ENCODE measurements at regions not wholly inside any gene's neighbourhood (a gene's known extent, or its start where the extent isn't known, plus 50 kb on each side); places are given as distances from the start of the nearest gene placed in this dataset.

GRCh38 chr17:14715561-14715960 lies 414.7 kb downstream of the HS3ST3B1 start:
- no peak overlapping the region for H3K4me3 Mint-ChIP-seq
- H3K27ac Mint-ChIP-seq, result no peak overlapping the region
- no peak for ATAC-seq
- no peaks in the 10 kb centered on the region for H3K4me1 Mint-ChIP-seq
- H3K27me3 Mint-ChIP-seq, result peaks cover 46% of the 10 kb centered on the region
- DNase-seq, result no peak
- peaks cover 2% of the 10 kb centered on the region for H3K36me3 Mint-ChIP-seq (ENCODE audit: low read depth)
- no peaks in the 10 kb centered on the region for H3K9me3 ChIP-seq (ENCODE audit: control insufficient read depth, low read length, poor library complexity, severe bottlenecking)

GRCh38 chr17:14712611-14713021 lies 411.7 kb downstream of the HS3ST3B1 start:
- Mint-ChIP-seq H3K36me3 (ENCODE audit: low read depth) (peaks cover 2% of the 10 kb centered on the region), H3K27me3 (peaks cover 31% of the 10 kb centered on the region), H3K27ac (no peak overlapping the region), H3K4me3 (no peak overlapping the region), H3K4me1 (no peaks in the 10 kb centered on the region)
- no peaks in the 10 kb centered on the region for H3K9me3 ChIP-seq (ENCODE audit: control insufficient read depth, low read length, poor library complexity, severe bottlenecking)
- DNase-seq, result no peak
- ATAC-seq, result no peak

GRCh38 chr17:14704121-14704520 lies 403.2 kb downstream of the HS3ST3B1 start:
- Mint-ChIP-seq H3K27me3 (no peaks in the 10 kb centered on the region), H3K36me3 (ENCODE audit: low read depth) (no peaks in the 10 kb centered on the region), H3K4me1 (no peaks in the 10 kb centered on the region), H3K27ac (no peak overlapping the region), H3K4me3 (no peak overlapping the region)
- no peaks in the 10 kb centered on the region for H3K9me3 ChIP-seq (ENCODE audit: control insufficient read depth, low read length, poor library complexity, severe bottlenecking)
- ATAC-seq, result no peak
- DNase-seq, result no peak

GRCh38 chr17:14701886-14702285 lies 401.0 kb downstream of the HS3ST3B1 start:
- ATAC-seq, result no peak
- Mint-ChIP-seq H3K27ac (no peak overlapping the region), H3K4me1 (no peaks in the 10 kb centered on the region), H3K36me3 (ENCODE audit: low read depth) (no peaks in the 10 kb centered on the region), H3K27me3 (no peaks in the 10 kb centered on the region), H3K4me3 (no peak overlapping the region)
- no peaks in the 10 kb centered on the region for H3K9me3 ChIP-seq (ENCODE audit: control insufficient read depth, low read length, poor library complexity, severe bottlenecking)
- no peak for DNase-seq

- no peaks in the 10 kb centered on the region for H3K9me3 ChIP-seq (ENCODE audit: control insufficient read depth, low read length, poor library complexity, severe bottlenecking)
- no peaks in the 10 kb centered on the region for H3K4me1 Mint-ChIP-seq
- no peaks in the 10 kb centered on the region for H3K27me3 Mint-ChIP-seq
- no peak overlapping the region for H3K27ac Mint-ChIP-seq
- no peaks in the 10 kb centered on the region for H3K36me3 Mint-ChIP-seq (ENCODE audit: low read depth)
- no peak for ATAC-seq
- no peak overlapping the region for H3K4me3 Mint-ChIP-seq
- no peak for DNase-seq
Observed at GRCh38 chr17:14699574-14700185, 398.8 kb downstream of the HS3ST3B1 start.

- no peaks in the 10 kb centered on the region for H3K9me3 ChIP-seq (ENCODE audit: control insufficient read depth, low read length, poor library complexity, severe bottlenecking)
- no peaks in the 10 kb centered on the region for H3K4me1 Mint-ChIP-seq
- no peaks in the 10 kb centered on the region for H3K27me3 Mint-ChIP-seq
- H3K27ac Mint-ChIP-seq, result no peak overlapping the region
- H3K36me3 Mint-ChIP-seq (ENCODE audit: low read depth), result peaks cover 2% of the 10 kb centered on the region
- no peak overlapping the region for H3K4me3 Mint-ChIP-seq
- no peak for ATAC-seq
- DNase-seq, result no peak
Observed at GRCh38 chr17:14693382-14693781, 392.5 kb downstream of the HS3ST3B1 start.

- H3K27ac Mint-ChIP-seq, result no peak overlapping the region
- no peak overlapping the region for H3K4me3 Mint-ChIP-seq
- H3K27me3 Mint-ChIP-seq, result no peaks in the 10 kb centered on the region
- DNase-seq (no peak), ATAC-seq (no peak)
- no peaks in the 10 kb centered on the region for H3K9me3 ChIP-seq (ENCODE audit: control insufficient read depth, low read length, poor library complexity, severe bottlenecking)
- peaks cover 2% of the 10 kb centered on the region for H3K36me3 Mint-ChIP-seq (ENCODE audit: low read depth)
- H3K4me1 Mint-ChIP-seq, result no peaks in the 10 kb centered on the region
Observed at GRCh38 chr17:14690704-14691103, 389.8 kb downstream of the HS3ST3B1 start.

GRCh38 chr17:14688134-14688533 lies 387.3 kb downstream of the HS3ST3B1 start:
- no peak overlapping the region for H3K27ac Mint-ChIP-seq
- no peaks in the 10 kb centered on the region for H3K4me1 Mint-ChIP-seq
- H3K36me3 Mint-ChIP-seq (ENCODE audit: low read depth), result peaks cover 6% of the 10 kb centered on the region
- ATAC-seq (no peak), DNase-seq (no peak)
- H3K27me3 Mint-ChIP-seq, result peaks cover 14% of the 10 kb centered on the region
- no peak overlapping the region for H3K4me3 Mint-ChIP-seq
- H3K9me3 ChIP-seq (ENCODE audit: control insufficient read depth, low read length, poor library complexity, severe bottlenecking), result no peaks in the 10 kb centered on the region

- DNase-seq (no peak), ATAC-seq (no peak)
- H3K4me3 Mint-ChIP-seq, result no peak overlapping the region
- H3K9me3 ChIP-seq (ENCODE audit: control insufficient read depth, low read length, poor library complexity, severe bottlenecking), result no peaks in the 10 kb centered on the region
- H3K36me3 Mint-ChIP-seq (ENCODE audit: low read depth), result no peaks in the 10 kb centered on the region
- H3K4me1 Mint-ChIP-seq, result no peaks in the 10 kb centered on the region
- H3K27me3 Mint-ChIP-seq, result peaks cover 36% of the 10 kb centered on the region
- H3K27ac Mint-ChIP-seq, result no peak overlapping the region
Observed at GRCh38 chr17:14672830-14673229, 371.9 kb downstream of the HS3ST3B1 start.

- H3K4me1 Mint-ChIP-seq, result no peaks in the 10 kb centered on the region
Observed at GRCh38 chr17:14670861-14671260, 370.0 kb downstream of the HS3ST3B1 start.

GRCh38 chr17:14664511-14664910 lies 363.6 kb downstream of the HS3ST3B1 start:
- Mint-ChIP-seq H3K27me3 (peaks cover 22% of the 10 kb centered on the region), H3K4me3 (no peak overlapping the region)
- ATAC-seq, result no peak

More at GRCh38 chr17:14670861-14671260, 370.0 kb downstream of the HS3ST3B1 start:
- H3K27ac Mint-ChIP-seq, result no peak overlapping the region
- DNase-seq (no peak), ATAC-seq (no peak)
- no peak overlapping the region for H3K4me3 Mint-ChIP-seq
- no peaks in the 10 kb centered on the region for H3K36me3 Mint-ChIP-seq (ENCODE audit: low read depth)
- peaks cover 49% of the 10 kb centered on the region for H3K27me3 Mint-ChIP-seq
- no peaks in the 10 kb centered on the region for H3K9me3 ChIP-seq (ENCODE audit: control insufficient read depth, low read length, poor library complexity, severe bottlenecking)

GRCh38 chr17:14641117-14641516 lies 340.2 kb downstream of the HS3ST3B1 start:
- H3K4me1 Mint-ChIP-seq, result no peaks in the 10 kb centered on the region
- no peak overlapping the region for H3K4me3 Mint-ChIP-seq
- H3K36me3 Mint-ChIP-seq (ENCODE audit: low read depth), result no peaks in the 10 kb centered on the region
- DNase-seq (no peak), ATAC-seq (no peak)
- H3K9me3 ChIP-seq (ENCODE audit: control insufficient read depth, low read length, poor library complexity, severe bottlenecking), result no peaks in the 10 kb centered on the region
- H3K27ac Mint-ChIP-seq, result no peak overlapping the region
- H3K27me3 Mint-ChIP-seq, result peaks cover 46% of the 10 kb centered on the region

More at GRCh38 chr17:14664511-14664910, 363.6 kb downstream of the HS3ST3B1 start:
- no peaks in the 10 kb centered on the region for H3K9me3 ChIP-seq (ENCODE audit: control insufficient read depth, low read length, poor library complexity, severe bottlenecking)
- no peak for DNase-seq
- no peaks in the 10 kb centered on the region for H3K36me3 Mint-ChIP-seq (ENCODE audit: low read depth)
- H3K27ac Mint-ChIP-seq, result no peak overlapping the region
- no peaks in the 10 kb centered on the region for H3K4me1 Mint-ChIP-seq

- H3K4me1 Mint-ChIP-seq, result no peaks in the 10 kb centered on the region
- H3K9me3 ChIP-seq (ENCODE audit: control insufficient read depth, low read length, poor library complexity, severe bottlenecking), result no peaks in the 10 kb centered on the region
- no peak for ATAC-seq
- no peaks in the 10 kb centered on the region for H3K36me3 Mint-ChIP-seq (ENCODE audit: low read depth)
- H3K27ac Mint-ChIP-seq, result no peak overlapping the region
- H3K4me3 Mint-ChIP-seq, result no peak overlapping the region
- no peak for DNase-seq
- peaks cover 32% of the 10 kb centered on the region for H3K27me3 Mint-ChIP-seq
Observed at GRCh38 chr17:14637260-14637659, 336.4 kb downstream of the HS3ST3B1 start.

- Mint-ChIP-seq H3K36me3 (ENCODE audit: low read depth) (peaks cover 2% of the 10 kb centered on the region), H3K4me3 (no peak overlapping the region), H3K27ac (no peak overlapping the region), H3K4me1 (no peaks in the 10 kb centered on the region), H3K27me3 (no peaks in the 10 kb centered on the region)
- DNase-seq (no peak), ATAC-seq (no peak)
- H3K9me3 ChIP-seq (ENCODE audit: control insufficient read depth, low read length, poor library complexity, severe bottlenecking), result peaks cover 5% of the 10 kb centered on the region
Observed at GRCh38 chr17:14630621-14631020, 329.7 kb downstream of the HS3ST3B1 start.
